UCSD-AML1 (cell line): ENCODE measurements at regions not wholly inside any gene's neighbourhood (a gene's known extent, or its start where the extent isn't known, plus 50 kb on each side); places are given as distances from the start of the nearest gene placed in this dataset.
"Not testable (repeated sequence)": the region's sequence is repeated elsewhere in the genome, so short reads cannot be mapped to it uniquely, and the experiment has no call there.

Experiments used
- DNase-seq: peaks from one replicate; lab custom pipeline; 2025; ENCODE audit not compliant: unreplicated experiment; lab: John Stamatoyannopoulos, UW

GRCh38 chr1:164092603-164093353 is 466.2 kb upstream of the PBX1 start:
- peak; percentile 9 for DNase-seq

GRCh38 chr1:164093543-164093942 is 465.4 kb upstream of the PBX1 start:
- DNase-seq: no peak

DNA sequence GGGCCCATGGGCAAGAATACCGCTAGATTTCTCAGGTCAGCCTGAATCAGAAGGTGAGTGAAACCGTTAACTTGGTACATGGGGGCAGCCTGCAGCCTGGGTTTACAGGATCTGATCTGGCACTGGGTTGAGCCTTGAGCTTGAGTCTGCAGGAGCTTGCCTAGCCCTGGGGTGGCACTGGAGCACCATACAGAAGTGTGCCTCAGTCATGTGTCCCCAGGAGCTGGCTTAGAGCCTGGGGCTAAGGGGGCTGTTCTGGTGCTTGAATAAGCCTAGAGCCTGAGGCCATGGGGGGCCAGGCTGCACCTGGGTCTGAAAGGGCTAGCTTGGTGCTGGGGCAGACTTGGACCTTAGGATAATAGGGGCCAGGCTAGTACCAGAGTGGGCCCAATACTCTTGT is 457.2 kb upstream of the PBX1 start:
- DNase-seq: no peak

DNA sequence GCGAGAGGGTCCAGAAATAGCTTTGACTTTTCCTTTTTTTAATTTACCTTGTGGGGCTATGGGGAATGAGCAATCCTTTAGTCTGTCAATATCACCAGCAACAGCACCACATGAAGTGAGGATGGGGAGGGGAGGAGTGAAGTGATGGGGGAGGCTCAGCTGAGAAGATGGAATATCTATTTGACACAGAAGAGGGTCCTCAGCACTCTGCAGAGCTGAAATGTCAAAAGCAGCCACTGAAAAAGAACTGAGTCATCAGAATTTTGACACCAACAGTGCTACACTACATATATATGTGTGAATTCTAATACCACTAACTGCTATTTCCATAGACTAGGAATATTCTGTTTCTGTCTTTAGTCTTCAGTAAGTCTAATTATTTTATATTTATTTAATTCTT is 427.0 kb upstream of the PBX1 start:
- DNase-seq: no peak

DNA sequence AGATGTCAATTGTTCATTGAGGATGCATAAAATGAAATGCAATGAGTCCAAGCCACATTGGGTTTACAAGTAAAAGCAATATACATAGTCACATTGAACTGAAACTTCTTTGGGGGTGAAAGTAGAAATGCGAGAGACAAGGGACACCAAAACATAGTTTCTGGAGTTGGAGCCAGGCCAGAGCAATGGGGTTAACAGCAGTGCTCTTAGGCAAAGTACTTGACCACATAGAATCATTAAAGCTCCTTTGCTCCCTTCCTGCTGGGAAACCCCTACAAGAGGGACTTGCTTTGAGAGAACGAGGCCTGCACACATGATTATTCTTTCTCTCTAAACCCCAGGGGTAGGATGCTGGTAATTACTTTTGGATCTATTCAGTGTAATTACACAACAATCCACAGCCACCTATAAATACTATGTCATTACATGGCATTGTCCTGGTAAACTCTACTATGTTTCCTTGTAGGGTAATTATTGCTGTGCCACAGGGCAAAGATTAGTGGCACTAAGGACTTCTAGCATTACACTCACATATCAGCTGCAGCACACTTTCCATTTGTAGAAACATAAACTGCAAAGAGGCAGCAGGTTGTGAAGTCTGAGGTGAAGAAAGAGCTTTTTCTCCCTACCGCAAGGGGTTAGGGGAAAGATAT is 421.6 kb upstream of the PBX1 start:
- no peak for DNase-seq

DNA sequence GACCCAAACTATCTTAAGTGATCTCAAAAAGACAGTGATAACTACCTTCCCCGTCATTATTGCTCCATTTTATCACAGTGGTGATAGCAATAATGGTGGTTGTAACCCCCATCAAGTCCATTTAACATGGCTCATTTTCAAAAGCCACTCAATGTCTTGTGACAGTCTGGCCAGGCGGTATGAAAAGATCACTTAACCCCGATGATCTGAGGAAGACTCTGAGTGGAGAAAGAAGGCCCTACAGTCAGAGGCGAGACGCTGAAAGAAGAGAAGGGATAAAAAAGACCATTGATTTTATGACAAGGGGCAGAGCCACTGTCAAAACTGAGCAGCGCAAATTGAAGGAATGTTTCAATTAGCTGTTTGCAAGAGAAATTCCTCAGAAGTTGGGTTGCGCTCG is 417.2 kb upstream of the PBX1 start:
- no peak for DNase-seq

- DNase-seq: no peak
Observed at GRCh38 chr1:164154622-164155021, 404.4 kb upstream of the PBX1 start.

- no peak for DNase-seq
Observed at GRCh38 chr1:164155347-164155746, 403.6 kb upstream of the PBX1 start.

- no peak for DNase-seq
Observed at GRCh38 chr1:164163289-164163849, 395.6 kb upstream of the PBX1 start.

GRCh38 chr1:164165466-164165865 is 393.5 kb upstream of the PBX1 start:
- DNase-seq: no peak

- DNase-seq: not testable (repeated sequence)
Observed at GRCh38 chr1:164166454-164166853, 392.5 kb upstream of the PBX1 start.

DNA sequence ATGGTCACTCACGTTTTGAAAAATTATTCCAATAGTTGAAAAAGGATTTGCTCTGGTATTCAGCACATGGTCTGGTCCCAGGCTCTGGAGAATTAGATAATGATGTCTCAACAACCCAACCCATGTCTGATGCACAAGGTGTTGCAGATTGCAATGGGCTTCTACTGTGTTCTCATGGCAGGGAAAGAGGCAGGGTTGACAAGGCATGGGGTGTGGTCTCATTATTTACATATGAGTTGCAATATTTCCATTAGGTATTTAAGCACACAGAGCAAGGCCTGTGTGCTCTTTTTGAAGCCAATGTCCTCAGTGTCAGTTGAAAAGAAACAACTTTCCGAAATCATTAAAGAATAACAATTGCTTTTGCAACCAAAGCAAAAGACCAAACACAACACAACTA is 381.9 kb upstream of the PBX1 start:
- DNase-seq: no peak

DNA sequence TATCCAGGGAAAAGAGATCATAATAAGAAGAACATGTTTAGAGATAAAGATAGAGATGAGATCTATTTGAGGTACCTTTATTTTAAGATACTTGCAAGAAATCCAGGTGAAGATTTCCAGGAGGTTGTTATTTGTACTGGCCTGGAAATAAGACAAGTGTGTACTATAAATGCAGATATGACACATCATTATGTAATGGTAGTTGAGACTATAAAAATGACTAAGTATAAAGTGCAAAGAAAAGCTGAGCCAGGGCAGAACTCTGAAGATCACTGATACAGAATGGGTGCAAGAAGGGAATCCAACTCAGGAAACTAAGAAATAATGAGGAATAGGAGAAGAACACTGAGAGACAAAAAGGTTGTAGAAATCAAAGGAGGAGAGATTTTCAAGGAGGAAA is 378.2 kb upstream of the PBX1 start:
- no peak for DNase-seq

DNA sequence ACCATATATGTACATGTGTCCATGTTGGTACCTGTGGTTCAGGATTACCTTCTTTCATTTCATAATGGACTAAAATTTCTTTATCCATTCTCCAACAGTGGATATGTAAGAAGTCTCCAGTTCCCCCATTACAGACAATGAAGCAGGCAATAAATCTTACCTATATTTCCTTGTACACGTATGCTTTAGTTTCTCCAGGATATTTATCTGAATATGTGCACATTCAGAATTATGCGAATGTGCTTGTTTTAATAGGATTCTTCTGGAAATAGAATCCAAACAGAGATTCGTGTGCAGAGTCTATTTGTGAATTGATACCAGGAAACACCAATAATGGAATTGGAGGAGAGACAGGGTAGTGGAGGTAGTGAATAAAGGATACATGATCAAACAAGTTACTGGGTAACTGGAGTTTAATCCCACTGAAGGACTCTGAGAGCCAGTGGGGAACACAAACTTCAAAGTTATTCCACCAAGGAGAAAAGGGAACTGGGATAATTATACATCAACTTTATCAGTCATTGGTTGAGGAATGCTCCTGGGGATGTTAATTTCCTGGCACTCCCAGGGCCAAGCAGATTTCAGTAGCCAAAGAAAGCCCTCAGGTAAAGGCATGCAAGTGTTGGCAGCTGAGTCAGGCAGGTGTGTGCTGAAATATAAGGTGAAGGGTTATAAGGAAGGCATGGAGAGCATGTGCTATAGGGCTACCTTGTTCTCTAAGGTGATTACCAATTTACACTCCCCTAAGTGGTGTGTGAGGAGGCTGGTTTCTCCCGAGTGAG is 374.9 kb upstream of the PBX1 start:
- no peak for DNase-seq

DNA sequence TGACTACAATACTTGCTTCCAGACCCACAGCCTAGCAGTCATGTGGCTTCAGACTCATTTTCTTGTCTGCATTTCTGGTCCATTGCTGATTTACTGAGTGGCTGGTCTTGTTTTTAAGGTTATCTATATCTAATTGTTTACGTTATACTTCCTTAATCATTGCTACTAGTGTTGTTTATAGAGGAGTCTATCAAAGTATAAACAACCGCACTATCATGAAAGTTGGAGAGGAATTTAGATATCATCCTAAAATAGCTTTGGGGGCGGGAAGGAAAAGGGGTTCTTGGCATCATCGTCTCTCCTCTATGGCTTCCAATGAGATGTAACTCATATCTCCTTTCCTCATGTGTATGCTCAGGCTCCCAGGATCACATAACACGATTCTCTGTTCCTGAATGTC is 372.1 kb upstream of the PBX1 start:
- DNase-seq: no peak

GRCh38 chr1:164188497-164188896 is 370.5 kb upstream of the PBX1 start:
- no peak for DNase-seq

DNA sequence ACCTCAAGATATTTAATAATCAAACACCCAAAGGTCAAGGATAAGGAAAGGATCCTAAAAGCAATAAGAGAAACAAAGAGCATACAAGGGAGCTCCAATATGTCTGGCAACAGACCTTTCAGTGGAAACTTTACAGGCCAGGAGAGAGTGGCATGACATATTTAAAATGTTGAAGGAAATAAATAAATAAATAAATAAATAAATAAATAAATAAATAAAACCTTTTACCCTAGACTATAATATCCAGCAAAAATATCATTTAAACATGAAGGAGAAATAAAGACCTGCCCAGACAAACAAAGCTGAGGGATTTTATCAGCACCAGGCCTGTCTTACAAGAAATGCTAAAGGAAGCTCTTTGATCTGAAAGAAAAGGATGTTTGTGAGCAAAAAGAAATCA is 367.8 kb upstream of the PBX1 start:
- no peak for DNase-seq

GRCh38 chr1:164210211-164210739 is 348.7 kb upstream of the PBX1 start:
- DNase-seq: no peak

DNA sequence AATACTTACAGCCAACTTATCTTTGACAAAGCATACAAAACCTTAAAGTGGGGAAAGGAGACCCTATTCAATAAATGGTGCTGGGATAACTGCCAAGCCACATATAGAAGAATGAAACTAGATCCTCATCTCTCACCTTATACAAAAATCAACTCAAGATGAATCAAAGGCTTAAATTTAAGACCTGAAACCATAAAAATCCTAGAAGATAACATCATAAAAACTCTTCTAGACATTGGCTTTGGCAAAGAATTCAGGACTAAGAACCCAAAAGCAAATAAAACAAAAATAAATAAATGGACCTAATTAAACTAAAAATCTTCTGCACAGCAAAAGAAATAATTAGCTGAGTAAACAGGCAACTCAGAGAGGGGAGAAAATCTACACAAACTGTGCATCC is 335.6 kb upstream of the PBX1 start:
- DNase-seq: no peak

DNA sequence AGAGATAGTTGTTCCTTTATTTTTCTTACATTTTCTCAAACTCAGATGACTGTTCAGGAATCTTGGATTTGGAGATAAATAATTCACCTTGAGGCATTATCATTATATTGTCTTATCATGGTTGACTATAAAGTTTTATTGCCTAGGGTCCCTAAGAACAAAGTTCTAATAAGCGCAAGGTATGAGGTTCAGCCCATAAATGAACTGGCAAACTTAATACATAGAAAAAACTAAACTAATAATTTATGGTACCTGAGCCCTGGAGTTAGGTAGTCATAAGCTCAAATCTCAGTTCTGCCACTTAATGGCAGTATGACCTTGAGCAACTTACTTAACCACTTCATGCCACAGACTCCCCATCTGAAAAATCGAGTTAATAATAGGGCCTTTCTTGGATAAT is 334.0 kb upstream of the PBX1 start:
- no peak for DNase-seq

- DNase-seq: no peak
Observed at GRCh38 chr1:164226977-164227376, 332.0 kb upstream of the PBX1 start.

GRCh38 chr1:164228928-164229327 is 330.1 kb upstream of the PBX1 start:
- no peak for DNase-seq
